ENCODE measurements at regions not wholly inside any gene's neighbourhood (a gene's known extent, or its start where the extent isn't known, plus 50 kb on each side); places are given as distances from the start of the nearest gene placed in this dataset.
A peak's percentile ranks its signal among the peaks of the same experiment; 100 is the strongest.
"Not testable (repeated sequence)": the region's sequence is repeated elsewhere in the genome, so short reads cannot be mapped to it uniquely, and the experiment has no call there.

DNA sequence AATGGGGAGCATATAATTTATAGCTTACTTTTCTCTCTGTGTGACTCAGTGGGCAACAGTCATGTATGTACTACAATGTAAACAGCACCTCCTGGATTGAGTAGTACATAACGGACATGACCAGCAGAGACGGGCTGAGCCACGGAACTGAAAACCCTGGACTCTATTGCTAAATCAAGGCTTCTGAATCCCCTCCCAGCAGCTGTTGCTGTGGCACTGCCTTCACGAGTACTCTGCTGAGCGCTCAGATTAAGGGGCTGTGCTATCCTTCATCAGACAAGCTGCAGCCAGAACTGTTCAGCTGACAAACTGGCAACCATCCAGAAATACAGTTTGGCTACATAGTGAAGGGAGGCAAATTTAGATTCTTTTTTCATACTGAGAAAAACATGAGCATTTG is 131.3 kb upstream of the CCDC180 start:
- DNase-seq = peak; percentile 31

DNA sequence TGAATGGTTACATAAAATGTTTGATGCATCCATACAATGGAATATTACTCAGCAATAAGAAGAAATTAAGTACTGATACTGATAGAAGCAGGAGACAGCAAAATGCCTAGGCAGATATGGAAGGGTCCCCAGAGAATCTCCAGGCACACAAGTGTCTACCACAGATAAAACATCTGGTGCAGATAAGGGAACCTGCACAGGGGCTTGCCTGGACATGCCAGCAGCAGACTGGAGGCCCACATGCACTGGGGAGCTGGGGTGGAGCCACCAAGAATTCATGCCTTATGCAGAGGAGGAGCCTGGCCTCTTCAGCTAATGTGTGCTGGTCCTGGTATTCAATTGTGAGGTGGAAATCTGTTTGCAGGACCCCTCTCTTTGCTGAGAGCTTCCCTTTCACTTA is 129.2 kb upstream of the CTSV start:
- DNase-seq = not testable (repeated sequence)

DNA sequence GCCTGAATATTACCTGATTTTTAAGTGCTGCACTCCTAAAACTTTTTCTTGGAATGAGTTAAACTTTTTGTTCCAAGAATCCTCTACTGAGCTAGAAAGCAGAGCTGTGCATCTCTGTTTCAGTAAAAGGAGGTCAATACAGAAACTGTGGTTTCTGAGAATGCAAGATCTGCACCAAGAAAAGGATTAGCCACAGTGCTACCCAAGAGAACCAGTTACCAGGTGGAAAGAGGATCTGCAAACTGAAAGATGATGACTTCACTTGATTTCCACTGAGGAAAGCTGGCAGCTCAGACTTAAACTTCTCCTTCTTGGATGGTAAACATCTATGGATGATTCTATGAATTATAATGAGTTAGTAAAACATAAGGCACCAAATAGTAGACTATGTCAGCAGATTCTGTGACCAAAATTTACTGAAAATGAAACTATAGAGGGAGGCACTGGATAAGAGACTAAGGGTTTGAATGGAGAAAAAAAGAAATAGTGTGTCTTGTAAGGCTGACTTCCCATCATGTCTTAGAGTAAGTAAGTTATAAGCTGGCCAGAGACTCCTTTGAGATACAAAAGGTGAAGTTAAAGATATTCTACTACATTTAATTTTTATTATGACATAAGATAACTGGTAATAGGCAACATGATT is 127.7 kb upstream of the CTSV start:
- DNase-seq = not testable (repeated sequence)

- DNase-seq = no peak
Observed at GRCh38 chr9:97160255-97160654, 121.3 kb upstream of the CTSV start.

- not testable (repeated sequence) for DNase-seq
Observed at GRCh38 chr9:97158722-97159121, 119.8 kb upstream of the CTSV start.

DNA sequence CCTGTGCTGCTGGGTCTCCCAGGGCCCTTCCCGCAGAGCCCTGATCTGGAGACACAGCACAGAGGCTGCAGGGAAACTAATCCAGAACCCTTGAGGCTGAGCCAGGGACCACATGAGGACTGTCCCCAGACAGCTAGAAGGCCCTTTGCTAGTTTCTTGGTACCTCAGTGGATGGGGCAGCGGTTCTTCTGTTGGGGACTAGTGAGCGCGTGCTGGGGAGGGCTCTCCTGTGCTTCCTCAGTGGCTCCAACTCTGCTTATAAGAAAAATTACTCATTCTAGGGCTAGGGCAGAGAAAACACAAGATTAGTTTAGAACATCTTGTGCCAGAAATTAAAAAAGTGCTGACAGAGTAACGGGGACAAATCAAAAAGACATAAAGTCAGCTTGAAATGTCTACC is 116.5 kb upstream of the CTSV start:
- DNase-seq = not testable (repeated sequence)

DNA sequence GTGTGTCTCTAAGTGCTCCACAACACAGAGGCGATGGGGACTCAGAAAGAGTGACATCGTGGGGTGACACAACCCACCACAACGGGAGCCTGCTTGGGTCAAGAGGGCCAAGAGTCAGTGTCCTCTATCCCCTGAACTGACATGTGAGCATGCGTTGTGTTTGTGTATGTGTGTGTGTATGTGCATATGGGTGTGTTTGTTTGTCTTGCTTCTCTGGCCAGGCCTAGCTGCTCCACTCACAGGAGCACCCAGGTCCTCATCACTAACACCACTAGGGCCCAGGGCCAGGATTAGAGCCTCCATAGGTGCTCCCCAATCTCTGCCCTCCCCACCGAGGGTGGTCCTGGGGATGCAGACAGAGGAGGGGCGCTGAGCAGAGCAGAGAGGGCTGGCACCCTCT is 115.0 kb upstream of the CTSV start:
- no peak for DNase-seq

- not testable (repeated sequence) for DNase-seq
Observed at GRCh38 chr9:97153160-97153559, 114.2 kb upstream of the CTSV start.

GRCh38 chr9:97150471-97150870 is 111.5 kb upstream of the CTSV start:
- not testable (repeated sequence) for DNase-seq

DNA sequence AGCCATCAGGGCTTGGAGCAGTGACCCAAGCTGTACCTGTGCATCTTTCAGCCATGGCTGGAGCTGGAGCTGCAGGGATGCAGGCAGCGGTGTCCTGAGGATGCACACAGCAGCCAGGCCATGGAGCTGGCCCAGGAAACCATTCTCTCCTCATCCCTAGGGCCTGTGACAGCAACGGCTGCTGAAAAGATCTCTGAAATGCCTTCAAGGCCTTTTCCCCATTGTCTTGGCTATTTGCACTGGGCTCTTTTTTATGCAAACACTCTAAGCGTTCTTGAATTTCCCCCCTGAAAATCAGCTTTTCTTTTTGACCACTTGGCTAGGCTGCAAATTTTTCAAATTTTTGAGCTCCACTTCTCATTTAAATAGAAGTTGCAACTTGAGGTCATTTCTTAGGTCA is 109.5 kb upstream of the CTSV start:
- DNase-seq = not testable (repeated sequence)

DNA sequence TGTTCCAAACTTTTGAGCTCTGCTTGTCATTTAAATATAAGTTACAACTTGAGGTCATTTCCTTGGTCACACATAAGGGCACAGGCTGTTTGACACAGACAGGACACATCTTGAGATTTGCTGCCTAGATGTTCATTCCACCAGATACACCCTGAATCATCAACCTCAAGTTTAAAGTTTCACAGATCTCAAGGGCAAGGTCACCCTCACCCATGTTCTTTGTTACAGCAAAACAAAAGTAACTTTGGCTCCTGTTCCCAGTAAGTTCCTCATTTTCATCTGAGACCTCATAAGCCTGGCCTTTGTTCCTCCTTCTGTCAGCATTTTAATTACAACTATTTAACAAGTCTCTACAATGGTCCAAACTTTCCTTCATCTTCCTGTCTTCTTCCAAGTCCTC is 106.7 kb upstream of the CTSV start:
- not testable (repeated sequence) for DNase-seq

- DNase-seq = no peak
Observed at GRCh38 chr9:97140566-97140965, 101.6 kb upstream of the CTSV start.

GRCh38 chr9:97136421-97136820 is 97.5 kb upstream of the CTSV start:
- DNase-seq = no peak

- DNase-seq = not testable (repeated sequence)
Observed at GRCh38 chr9:97133966-97134365, 95.0 kb upstream of the CTSV start.

DNA sequence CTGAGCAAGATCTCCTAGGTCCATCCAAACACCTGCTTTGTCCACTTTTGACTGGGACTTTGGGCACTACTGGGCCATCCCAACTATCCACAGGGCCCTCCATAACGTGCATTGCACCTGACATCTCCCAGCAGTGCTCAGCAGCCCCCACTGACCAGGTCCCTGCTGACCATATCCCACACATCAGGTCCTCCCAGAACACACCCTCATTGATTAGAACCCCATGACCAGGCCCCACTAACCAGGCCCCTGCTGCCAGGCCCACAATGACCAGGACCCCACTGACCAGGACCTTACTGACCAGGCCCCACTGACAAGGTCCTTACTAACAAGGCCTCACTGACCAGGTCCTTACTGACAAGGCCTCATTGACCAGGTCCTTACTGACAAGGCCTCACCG is 93.9 kb upstream of the CTSV start:
- DNase-seq = no peak

DNA sequence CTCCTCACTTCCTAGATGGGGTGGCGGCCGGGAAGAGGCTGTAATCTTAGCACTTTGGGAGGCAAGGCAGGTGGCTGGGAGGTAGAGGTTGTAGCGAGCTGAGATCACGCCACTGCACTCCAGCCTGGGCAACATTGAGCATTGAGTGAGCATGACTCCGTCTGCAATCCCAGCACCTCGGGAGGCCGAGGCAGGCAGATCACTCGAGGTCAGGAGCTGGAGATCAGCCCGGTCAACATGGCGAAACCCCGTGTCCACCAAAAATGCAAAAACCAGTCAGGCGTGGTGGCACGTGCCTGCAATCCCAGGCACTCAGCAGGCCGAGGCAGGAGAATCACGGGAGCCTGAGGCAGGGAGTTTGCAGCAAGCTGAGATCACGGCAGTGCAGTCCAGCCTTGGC is 91.9 kb upstream of the CTSV start:
- DNase-seq = not testable (repeated sequence)

GRCh38 chr9:97130387-97130786 is 91.4 kb upstream of the CTSV start:
- DNase-seq = not testable (repeated sequence)

DNA sequence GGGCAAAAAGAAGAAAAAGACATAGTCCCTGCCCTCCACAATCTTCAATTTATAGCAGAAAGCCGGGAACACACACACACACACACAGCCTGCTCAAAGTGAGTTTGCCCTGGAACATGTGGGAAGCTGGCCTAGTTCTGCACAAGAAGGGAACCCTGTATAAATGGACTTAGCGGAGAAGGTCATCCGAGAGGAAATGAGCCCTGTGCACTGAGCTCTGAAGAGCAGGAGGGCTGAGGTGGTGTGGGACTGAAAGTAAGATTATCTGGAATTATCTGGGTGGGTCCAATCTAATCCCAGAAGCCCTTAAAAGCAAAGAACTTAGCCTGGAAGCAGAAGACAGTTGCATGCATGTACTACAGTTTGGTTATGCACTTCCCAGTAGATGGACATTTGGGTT is 90.0 kb upstream of the CTSV start:
- no peak for DNase-seq

DNA sequence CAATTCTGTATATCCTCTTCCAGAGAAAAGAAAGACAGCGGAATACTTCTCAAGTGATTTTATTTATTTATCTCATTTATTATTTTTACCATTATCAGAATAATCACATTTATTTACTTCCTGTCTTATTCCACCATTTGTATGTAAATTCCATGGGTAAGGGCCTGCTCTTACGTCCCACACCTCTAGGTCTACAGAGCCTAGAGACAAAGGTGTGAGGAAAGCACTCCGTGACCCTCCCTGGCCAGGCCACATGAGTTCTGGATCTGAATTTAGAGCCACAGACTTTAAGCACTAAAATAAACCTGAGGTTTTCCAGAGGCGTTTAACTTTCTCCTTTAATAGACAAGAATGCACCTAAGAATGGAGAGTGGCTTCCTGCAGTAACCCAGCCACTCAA is 85.3 kb upstream of the CTSV start:
- no peak for DNase-seq

DNA sequence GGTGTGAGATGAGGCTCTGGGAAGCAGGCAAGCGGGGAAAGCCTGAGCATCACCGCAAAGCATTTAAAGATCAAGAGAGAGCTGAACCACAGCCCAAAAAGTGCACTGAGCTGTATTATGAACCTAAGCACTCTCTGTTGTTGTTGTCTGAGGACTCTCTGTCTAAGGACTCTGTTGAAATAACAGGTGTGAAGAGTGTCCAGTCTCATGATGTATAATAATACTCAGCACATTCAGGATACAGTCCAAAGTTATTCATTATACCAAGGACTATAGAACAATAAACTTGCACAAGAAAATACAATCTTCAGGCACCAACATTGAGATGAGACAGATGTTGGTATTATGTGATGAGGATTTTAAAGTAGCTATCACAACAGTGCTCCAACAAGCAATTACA is 71.8 kb upstream of the CTSV start:
- DNase-seq = no peak

- no peak for DNase-seq
Observed at GRCh38 chr9:97109194-97109811, 70.4 kb upstream of the CTSV start.

GRCh38 chr9:97105220-97105619 is 66.3 kb upstream of the CTSV start:
- not testable (repeated sequence) for DNase-seq

GRCh38 chr9:97103613-97104383 is 64.9 kb upstream of the CTSV start:
- DNase-seq = not testable (repeated sequence)

DNA sequence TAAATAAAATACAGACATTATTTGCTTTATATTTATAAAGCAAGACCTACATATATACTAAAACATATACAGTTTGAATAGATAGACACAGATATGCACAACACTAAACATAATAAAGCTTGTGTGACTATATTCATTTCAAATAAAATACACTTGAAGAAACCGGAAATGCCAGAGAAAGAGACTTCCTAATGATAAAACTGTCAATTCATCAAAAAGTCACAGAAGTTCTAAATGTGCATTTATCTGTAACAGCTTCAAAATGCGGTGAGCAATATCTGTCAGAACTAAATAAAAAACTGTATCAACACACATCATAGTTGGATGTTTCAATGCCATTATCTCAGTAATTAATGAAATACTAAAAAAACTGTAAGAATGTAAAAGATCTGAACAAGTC is 60.6 kb upstream of the CTSV start:
- DNase-seq = not testable (repeated sequence)
